HG02678 (cell line): ENCODE measurements at regions not wholly inside any gene's neighbourhood (a gene's known extent, or its start where the extent isn't known, plus 50 kb on each side); places are given as distances from the start of the nearest gene placed in this dataset.

ENCODE experiments used
- ATAC-seq: cut with Tn5 transposase; IDR thresholded peaks from one replicate; pipeline ENCODE4 v1.9.1; 2021; ENCODE audit warnings: mild to moderate bottlenecking, moderate library complexity; ENCODE audit not compliant: unreplicated experiment

- no peak for ATAC-seq
Observed at GRCh38 chr1:163406772-163407171, 85.0 kb downstream of the NUF2 start.

- ATAC-seq = no peak
Observed at GRCh38 chr1:163408262-163408661, 86.5 kb downstream of the NUF2 start.

- no peak for ATAC-seq
Observed at GRCh38 chr1:163410073-163410999, 88.6 kb downstream of the NUF2 start.

- no peak for ATAC-seq
Observed at GRCh38 chr1:163412221-163412620, 90.5 kb downstream of the NUF2 start.

- ATAC-seq = peak; percentile 94
Observed at GRCh38 chr1:163414778-163415177, 93.0 kb downstream of the NUF2 start.

- no peak for ATAC-seq
Observed at GRCh38 chr1:163421701-163422100, 99.9 kb downstream of the NUF2 start.

GRCh38 chr1:163422738-163423404 is 101.1 kb downstream of the NUF2 start:
- no peak for ATAC-seq

- no peak for ATAC-seq
Observed at GRCh38 chr1:163426505-163427251, 104.9 kb downstream of the NUF2 start.

- ATAC-seq = no peak
Observed at GRCh38 chr1:163427279-163427678, 105.5 kb downstream of the NUF2 start.

- no peak for ATAC-seq
Observed at GRCh38 chr1:163436140-163436812, 114.5 kb downstream of the NUF2 start.

GRCh38 chr1:163439471-163439870 is 117.7 kb downstream of the NUF2 start:
- ATAC-seq = no peak

GRCh38 chr1:163440090-163440489 is 118.3 kb downstream of the NUF2 start:
- ATAC-seq = no peak

GRCh38 chr1:163442231-163442879 is 120.6 kb downstream of the NUF2 start:
- ATAC-seq = no peak

GRCh38 chr1:163442895-163443294 is 121.1 kb downstream of the NUF2 start:
- no peak for ATAC-seq

- ATAC-seq = no peak
Observed at GRCh38 chr1:163443863-163444262, 122.1 kb downstream of the NUF2 start.

GRCh38 chr1:163444665-163445064 is 122.9 kb downstream of the NUF2 start:
- no peak for ATAC-seq

- ATAC-seq = no peak
Observed at GRCh38 chr1:163450986-163451385, 129.2 kb downstream of the NUF2 start.

GRCh38 chr1:163459539-163459938 is 137.8 kb downstream of the NUF2 start:
- no peak for ATAC-seq

- no peak for ATAC-seq
Observed at GRCh38 chr1:163467289-163467688, 145.5 kb downstream of the NUF2 start.
